OCI-LY1 (cell line): ENCODE measurements at regions not wholly inside any gene's neighbourhood (a gene's known extent, or its start where the extent isn't known, plus 50 kb on each side); places are given as distances from the start of the nearest gene placed in this dataset.

Experiments
- EZH2 ChIP-seq: fragments of 200-600 bp; sonication (generic), shearing (Covaris generic); IDR thresholded peaks from 2 replicates; pipeline ENCODE4 v1.8.0; 2017; ENCODE audit warnings: borderline replicate concordance, mixed run types, mild to moderate bottlenecking, antibody characterized with exemption, low read length, moderate library complexity, mixed read lengths
- TF ChIP-seq, protein P1 (sequence below): fragments of 200-600 bp; sonication (generic), shearing (Covaris generic); IDR thresholded peaks from 2 replicates; pipeline ENCODE4 v1.5.1; 2017; ENCODE audit warnings: mild to moderate bottlenecking, antibody characterized with exemption, low read length, moderate library complexity, mixed read lengths

DNA sequence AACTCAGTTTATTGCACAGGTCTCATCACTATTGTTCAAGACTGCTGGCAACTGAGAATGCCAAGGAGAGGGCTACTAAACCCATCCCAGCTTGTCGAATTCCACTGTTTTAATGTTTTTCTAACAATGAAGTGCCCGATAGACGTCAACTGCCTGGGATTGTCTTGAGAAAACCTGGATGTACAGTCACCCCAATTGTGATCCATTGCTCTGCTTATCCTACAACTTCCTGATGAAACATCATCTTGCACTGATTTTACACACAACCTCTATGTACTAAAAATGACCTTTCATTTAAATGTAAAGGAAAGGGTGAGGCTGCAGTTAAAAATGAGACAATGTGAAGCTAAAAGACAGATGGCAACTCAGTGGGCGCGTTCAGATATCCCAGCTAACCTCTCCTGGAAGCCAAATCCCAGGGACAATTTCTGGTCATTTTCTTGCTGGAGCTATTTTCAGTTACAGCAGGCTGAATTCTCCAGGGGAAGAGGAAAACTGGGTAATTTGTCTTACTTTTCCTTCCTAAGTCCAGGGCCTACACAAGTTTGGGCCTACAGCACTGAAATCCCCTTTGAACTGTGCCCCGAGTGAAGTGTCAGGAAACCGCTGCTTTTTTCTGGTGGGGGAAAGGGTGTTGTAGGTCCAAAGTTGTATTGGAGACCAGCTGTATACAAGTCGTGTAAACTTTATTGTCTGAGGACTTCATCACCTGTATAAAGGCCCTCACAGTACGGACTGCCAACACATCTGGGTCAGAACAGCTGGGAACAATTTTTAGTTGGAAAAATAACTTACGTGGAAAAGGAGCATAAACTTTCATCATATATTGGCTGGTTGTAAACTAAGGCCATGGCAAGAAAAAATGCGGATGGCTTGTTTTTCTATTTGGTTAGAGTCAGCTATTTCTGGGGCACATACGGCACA lies 68.9 kb upstream of the LTBP1 start:
- TF ChIP-seq EZH2 = no peak
- TF ChIP-seq, protein P1, sequence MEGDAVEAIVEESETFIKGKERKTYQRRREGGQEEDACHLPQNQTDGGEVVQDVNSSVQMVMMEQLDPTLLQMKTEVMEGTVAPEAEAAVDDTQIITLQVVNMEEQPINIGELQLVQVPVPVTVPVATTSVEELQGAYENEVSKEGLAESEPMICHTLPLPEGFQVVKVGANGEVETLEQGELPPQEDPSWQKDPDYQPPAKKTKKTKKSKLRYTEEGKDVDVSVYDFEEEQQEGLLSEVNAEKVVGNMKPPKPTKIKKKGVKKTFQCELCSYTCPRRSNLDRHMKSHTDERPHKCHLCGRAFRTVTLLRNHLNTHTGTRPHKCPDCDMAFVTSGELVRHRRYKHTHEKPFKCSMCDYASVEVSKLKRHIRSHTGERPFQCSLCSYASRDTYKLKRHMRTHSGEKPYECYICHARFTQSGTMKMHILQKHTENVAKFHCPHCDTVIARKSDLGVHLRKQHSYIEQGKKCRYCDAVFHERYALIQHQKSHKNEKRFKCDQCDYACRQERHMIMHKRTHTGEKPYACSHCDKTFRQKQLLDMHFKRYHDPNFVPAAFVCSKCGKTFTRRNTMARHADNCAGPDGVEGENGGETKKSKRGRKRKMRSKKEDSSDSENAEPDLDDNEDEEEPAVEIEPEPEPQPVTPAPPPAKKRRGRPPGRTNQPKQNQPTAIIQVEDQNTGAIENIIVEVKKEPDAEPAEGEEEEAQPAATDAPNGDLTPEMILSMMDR = no peak
